Skin of body (tissue), 1 donor: ENCODE measurements at regions not wholly inside any gene's neighbourhood (a gene's known extent, or its start where the extent isn't known, plus 50 kb on each side); places are given as distances from the start of the nearest gene placed in this dataset.

Source experiments
- DNase-seq: peaks from one replicate; lab custom pipeline; 2025; lab: John Stamatoyannopoulos, UW

DNA sequence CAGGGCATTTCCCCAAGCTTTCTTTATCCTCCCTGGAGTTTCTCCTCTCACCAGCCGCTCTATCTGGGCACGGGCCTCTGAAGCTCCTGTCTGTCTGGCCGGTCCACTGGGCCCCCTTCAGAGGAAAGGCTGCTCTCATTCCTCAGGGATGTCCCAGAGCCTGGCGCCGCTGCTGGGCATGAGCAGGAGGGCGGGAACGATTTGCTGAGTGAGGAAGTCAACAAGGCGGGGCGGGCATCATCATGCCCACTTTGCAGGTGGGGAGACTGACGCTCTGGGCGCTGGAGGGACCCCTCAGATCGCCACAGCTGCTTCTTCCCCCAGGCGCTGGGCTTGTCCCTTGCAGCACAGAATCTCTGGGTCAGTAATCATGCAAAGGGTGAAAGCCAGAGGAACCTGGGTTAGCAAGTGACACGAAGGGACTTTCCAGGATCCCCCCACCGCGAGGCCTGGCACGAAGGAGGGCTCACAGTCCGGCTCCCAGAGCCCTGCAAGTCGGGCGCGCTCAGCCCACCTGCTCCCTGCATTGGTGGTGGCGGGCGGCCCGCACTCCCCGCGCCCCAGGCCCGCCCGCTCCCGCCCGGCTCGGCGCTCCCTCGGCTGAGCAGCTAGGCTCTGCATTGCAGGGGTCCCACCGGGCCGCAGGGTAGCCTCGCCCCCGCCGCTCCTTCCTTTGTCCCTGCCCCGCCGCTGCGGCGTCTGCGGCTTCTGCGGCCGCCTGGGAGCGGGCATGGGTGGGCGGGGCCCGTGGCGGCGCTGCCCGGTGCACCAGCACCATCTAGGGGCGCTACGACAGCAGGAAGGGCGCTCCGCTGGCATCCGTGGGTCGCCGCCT, 157.8 kb downstream of the CYRIA start:
- no peak for DNase-seq

DNA sequence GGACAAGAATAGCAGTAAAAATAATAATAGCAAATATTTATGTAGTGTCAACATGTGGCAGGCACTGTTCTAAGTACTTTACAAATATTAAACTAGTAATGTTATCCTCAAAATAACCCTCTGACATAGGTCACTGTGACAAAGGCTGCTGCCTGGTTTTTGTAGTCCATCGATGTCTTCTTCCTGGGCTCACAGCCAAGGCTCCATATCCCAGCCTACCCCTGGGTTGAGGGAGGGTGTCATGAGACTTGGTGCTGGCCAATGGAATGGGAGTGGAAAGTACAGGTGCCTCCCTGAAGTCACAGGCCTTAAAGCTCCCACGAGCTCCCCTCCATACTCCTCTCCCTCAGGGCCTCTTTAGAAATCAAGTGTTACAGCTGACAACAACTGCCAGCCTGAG, 159.3 kb downstream of the CYRIA start:
- DNase-seq, result no peak

DNA sequence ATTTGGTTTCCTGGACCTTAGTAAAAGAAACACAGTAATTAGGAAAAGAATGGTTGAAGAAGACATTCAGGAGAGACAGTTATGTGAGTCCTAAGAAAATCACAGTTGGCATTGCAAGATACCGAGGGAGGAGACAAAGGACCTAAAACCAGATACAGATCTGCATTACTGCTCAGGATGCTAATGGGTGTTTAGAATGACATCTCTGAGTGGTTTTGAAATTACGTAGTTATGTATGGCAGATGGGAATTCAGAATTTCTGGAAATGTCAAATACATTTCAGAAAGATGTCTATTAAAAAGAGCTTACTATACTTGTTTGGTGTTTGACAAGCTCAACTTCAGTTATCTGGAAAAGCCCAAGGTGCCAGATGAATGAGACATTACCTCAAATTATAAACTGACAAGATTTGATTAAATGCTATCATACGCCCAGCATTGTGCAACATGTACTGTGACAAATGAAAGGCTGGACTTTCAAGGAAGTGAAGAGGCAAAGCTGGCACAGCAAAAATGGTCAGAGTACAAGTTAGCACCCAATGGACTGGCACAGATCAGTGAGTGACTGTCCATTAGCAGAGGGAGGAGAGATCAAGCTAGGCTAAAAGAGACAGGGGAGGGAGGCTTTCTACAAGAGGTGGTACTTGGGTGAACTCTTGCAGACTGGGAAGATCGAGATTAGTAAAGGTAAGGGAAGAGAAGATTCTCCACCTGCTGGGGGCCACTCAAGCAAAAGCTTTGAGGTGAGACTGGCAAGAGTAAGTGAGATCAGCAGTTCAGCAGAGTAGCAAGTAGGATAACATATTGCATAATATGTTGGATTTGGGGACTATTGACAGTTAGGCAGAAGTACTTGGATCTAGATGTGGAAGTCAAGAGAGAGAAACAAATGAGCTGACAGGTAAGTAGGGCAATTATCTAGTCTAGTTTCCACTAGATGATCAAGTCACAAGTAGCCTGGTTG, 168.9 kb downstream of the CYRIA start:
- no peak for DNase-seq

DNA sequence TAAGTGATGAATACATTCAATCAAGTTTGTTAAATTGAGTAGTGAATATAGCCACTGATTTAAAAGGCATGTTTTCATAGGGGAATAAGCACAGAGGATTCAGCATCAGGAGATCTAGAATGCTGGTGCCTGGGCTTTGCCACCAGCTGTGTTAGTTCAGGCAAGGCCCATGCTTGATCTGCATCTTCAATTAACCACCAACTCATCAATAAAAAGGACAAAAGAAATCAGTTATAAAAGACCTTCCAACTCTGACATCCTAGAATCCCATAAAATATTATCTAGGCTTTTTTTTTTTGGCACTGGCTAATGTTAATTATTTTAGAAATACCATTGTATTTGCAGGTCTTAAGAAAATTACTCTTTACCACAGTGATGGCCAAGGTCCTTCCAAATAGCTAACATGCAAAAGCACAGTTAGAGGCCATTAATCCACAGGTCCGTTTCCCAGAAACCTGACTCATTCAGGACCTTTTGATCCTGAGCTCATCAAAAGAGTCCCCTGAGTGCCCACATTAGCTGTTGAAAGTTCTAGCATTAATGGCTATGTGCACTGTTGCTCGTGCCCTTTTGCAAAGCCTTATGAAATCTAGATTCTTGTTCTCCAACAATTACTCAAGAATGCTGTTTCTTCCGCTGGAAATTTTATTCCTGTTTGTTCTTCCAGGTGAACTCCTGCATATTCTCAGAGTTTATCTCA, 170.0 kb downstream of the CYRIA start:
- DNase-seq, result no peak

DNA sequence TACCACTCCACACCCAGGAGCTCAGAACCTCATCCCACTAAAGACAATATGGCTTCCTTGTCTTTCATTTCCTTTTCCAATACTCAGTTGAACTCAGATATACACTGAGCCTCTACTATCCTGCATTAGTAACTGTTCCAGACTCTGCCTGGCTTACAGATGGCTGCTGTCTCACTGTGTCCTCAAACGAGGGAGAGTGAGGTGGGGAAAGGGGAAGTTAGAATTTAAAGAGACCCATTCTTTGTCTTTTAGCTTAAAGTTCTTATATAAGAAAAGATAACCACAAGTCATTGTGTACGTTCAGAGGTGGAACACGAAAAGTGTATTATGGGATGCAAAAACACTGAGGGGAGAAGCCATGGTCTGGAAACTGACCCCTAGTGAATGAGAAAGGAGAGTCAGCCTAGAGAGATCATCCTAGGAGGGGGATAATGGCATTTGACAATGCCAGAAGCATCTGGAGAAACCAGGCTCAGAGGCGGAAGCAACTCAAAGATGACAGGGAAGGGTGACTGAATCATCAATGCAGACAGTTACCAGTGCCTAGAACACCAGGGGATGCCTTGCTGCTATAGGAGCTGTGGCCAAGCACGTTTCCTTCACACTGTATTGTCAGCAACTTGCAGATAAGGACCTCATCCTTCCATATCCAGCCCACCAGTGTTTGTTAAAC, 170.7 kb downstream of the CYRIA start:
- DNase-seq, result no peak

DNA sequence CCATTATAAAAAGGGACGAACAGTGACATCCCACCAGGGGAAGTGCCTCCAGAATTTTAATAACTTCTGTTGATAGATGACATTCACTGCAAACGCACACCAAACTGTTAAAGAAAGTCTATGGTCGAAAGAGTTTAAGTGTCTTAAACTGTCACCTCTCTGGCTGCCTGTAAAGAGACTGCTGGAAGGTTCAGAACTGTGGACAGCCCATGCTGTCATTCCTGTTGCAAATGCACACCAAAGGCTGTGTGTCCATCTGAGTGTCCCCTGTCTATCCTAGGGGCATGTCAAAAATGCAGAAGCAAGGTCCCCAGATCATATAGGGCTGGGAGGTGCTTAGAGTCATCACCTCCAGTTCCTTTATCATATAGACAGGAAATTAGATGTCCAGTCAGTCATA, 171.8 kb downstream of the CYRIA start:
- no peak for DNase-seq

GRCh38 chr2:16487686-16488085, 177.9 kb downstream of the CYRIA start:
- no peak for DNase-seq

GRCh38 chr2:16485251-16485650, 180.4 kb downstream of the CYRIA start:
- no peak for DNase-seq

DNA sequence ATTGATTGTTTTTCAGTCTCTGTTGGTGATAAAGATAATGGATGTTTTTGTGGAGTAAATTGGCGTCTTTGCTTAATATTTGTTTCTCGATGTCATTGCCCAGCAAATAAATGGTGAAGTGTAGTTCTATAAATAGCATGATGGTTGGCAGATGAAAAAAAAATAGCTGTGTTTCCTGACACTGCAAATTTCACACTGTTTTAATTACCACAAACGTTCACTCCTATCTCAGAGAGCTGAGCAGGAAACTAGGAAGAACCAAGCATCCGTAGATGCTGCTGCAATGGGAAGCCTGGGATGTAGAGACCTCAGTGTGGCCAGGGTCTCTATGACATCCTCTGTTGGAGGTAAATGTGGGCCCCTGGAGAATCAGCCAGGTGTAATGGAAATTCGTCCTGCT, 183.2 kb downstream of the CYRIA start:
- no peak for DNase-seq

GRCh38 chr2:16481351-16481750, 184.3 kb downstream of the CYRIA start:
- DNase-seq, result no peak

DNA sequence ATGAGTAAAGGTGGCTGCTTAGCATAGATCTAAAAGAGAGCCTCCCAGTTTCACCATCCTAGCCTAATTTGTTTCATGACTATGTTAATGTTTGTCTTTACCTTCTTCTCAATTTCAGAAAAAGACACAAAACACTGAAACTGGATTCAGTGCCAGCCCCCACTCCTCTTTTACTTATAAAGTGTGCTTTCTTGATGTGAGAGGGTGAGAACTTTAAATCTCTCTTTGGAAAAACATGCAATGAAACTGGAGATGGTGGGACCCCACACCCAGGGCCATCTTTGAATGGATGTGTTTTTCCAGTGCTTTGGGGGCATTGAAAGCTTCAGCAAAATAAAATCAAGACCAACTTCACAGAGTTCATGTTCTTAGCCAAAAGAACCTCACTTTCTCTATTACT, 185.9 kb downstream of the CYRIA start:
- no peak for DNase-seq

DNA sequence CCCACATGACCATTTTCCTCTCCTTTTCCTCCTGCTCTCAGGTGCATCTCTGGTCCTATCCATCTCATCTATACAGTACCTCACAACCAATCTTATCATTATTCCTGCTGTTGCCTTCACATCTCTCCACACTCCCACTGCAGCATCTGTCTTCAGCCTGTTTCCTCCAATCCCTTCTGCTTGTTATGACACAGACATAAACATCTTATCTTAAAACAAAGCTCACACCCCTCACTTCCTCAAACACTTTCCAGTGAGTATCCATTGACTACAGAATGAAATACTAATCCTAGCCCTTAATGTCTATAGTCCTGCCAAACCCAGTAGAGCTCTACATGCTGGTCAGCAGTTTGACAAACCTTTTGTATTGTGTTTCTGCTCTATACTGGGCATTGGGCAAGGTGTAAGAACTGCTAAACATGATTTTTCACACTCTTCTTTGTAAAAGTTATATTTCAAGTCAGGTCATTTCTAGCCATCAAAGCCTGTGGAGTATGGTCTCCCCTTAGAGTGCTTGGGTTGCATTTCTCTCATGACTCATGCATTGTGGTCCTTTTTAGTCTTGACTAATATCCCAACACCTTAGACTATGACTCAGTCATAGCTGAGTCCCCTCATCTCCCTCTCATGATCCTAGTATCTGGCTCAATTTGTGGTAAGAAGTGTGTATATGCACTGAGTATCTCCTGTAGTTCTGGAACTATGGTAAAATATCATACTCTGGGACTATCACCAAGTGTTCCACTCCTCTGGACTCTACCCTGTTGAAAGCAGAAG, 187.0 kb downstream of the CYRIA start:
- no peak for DNase-seq

GRCh38 chr2:16477648-16478047, 188.0 kb downstream of the CYRIA start:
- DNase-seq, result no peak

DNA sequence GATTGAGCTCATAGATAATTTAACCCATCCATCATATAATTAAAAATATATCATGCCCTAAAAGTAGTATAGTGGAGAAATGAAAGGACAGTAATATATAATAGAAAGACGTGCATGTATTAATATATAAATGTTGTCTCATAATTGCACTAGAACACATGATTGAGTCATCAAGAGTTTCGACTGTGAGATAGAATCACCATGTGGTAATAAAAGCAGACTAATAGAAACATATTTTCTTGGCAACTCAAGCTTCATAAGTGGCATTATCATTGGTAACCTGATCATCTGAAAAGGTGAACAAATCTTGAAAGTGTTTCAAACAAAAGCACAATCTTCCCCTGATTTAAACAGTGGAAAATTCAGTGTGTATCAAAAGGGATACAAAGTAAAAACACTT, 188.8 kb downstream of the CYRIA start:
- DNase-seq, result no peak

DNA sequence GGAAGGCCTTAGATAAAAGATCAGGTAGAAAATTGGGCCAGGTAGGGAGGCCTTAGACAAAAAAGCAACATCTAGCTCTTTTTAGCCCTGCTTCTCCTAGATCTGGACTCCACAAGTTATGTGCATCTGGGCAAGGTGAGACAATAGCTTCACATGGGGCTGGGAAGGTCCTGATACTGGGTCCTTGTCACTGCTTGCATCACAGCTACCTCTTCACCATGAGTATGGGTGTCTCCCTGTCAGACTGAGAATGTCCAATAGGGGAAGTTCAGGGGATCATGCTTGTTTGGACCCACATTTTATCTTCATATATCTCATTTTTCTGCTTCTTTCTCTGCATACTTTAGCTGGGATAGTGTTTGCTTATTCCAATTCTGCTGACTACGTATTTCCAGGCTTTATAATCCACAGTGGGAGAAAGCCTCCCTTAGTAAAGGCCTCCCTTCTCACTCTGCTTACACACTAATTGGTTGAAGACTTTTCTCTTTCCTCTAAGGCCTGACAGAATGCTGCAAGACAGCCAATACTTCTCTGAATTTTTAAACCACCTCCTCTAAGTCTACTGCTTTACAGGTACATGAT, 189.6 kb downstream of the CYRIA start:
- DNase-seq, result no peak

- DNase-seq, result no peak
Measured at GRCh38 chr2:16475586-16475985, 190.0 kb downstream of the CYRIA start.

DNA sequence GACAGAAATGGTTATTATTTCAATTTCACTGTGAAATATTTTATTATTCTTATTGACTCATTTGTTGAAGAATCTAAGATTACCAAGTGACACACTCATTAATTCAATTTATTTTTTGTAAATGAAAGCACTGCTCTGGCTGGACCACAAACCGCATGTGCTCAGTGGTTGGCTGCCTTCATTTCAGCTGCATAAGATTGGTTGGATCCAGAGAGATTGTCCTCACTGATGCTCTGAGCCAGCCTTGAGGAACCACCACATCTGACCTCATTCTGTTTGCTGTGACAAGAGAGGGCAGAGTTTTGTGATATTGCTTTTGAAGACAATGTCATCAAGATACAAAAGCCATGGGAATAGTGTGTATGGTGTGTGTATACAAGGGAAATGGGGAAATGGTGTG, 192.1 kb downstream of the CYRIA start:
- no peak for DNase-seq

GRCh38 chr2:16470936-16471490, 194.6 kb downstream of the CYRIA start:
- no peak for DNase-seq

- no peak for DNase-seq
Measured at GRCh38 chr2:16466821-16467151, 198.8 kb downstream of the CYRIA start.
